GF-D8 (cell line): ENCODE measurements at regions not wholly inside any gene's neighbourhood (a gene's known extent, or its start where the extent isn't known, plus 50 kb on each side); places are given as distances from the start of the nearest gene placed in this dataset.
"Not testable (repeated sequence)": the region's sequence is repeated elsewhere in the genome, so short reads cannot be mapped to it uniquely, and the experiment has no call there.

Experiments used
- DNase-seq: peaks from one replicate; lab custom pipeline; 2025; lab: John Stamatoyannopoulos, UW

DNA sequence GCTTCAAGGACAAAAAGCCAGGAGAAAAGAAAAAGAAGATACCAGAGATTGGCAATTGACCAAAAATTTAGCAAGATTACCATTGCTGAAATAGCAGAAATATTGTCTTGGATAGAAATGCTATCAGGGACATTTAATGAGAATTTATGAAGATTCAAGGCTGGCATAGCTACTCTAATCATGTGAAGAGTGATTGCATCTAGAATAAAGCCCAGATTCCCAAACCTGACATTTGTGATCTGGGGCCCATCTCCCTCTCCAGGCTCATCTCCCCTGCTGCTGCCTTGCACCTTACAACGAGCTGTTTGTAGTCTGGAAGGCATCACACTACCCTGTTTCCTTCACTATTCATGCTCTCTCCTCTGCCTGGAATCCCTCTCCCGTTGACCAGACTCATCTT lies 114.5 kb downstream of the C9orf152 start:
- no peak for DNase-seq

DNA sequence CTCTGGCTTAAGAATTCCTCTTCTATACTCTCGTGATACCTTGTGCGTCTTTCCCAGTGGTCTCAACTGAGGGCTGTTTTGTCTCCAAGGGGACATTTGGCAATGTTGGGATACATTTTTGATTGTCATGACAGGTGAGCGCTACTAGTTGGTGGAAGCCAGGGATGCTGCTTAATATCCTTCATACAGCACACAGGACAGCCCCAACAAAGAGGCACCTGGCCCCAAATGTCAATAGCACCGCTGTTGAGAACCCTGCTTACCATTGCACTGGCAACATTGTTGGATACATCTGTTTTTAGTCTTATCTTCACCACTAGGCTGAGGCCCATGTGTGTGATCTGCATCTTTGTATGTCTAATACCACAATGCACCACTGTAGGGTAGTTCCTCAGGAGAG lies 114.1 kb downstream of the C9orf152 start:
- DNase-seq: no peak

DNA sequence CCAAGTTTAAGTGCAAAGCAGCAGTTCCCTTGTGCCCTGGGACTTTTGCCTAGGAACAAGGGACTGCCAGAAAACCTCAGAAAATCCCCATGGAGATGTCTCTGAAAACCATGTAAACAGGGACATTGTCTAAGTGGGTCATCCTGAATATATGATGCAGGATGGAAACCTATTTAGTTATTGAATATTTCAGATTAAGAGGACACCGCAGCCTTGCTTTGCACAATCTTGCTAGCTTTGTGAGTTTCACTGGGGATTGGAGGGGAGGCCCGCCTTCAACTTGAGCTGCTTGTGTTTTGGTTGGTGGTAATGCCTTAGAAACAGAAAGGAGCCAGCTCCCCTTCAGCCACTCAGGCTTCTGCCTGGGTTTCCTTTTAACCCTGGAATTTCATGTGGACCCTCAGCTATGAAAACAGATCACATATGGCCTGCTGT lies 112.8 kb downstream of the C9orf152 start:
- no peak for DNase-seq

DNA sequence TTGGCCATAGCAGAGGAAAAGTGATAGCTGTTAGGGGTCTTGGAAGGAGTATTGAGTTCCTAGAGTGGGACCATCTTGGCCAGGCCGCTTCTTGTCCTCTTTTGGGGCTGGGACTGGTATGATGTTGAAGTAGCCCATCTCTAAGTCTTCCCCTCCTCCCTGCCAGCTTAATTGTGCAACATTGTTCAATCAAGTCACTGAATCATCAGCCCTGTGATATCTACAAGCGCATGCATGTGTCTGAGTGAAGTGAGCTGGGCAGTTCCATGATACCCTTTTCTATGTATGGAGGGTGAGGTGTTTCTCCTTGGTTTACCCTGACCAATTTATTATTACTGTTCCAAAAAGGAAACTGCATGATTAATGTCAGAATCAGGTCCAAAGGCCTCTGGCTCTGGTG lies 112.2 kb downstream of the C9orf152 start:
- no peak for DNase-seq

DNA sequence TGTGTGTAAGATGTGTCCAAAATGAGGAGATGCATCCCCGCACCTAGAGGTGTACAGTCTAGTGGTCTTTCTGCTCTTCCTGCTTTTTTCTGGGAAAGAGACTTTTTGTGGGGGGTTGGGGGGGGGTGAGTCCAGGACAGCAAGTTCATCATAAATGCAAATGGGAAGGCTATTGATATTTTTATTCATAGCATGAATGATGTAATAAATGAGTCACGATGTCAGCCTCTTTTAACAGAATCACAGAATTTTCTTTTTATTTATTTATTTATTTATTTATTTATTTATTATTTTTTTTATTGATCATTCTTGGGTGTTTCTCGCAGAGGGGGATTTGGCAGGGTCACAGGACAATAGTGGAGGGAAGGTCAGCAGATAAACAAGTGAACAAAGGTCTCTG lies 111.3 kb downstream of the C9orf152 start:
- DNase-seq: not testable (repeated sequence)

DNA sequence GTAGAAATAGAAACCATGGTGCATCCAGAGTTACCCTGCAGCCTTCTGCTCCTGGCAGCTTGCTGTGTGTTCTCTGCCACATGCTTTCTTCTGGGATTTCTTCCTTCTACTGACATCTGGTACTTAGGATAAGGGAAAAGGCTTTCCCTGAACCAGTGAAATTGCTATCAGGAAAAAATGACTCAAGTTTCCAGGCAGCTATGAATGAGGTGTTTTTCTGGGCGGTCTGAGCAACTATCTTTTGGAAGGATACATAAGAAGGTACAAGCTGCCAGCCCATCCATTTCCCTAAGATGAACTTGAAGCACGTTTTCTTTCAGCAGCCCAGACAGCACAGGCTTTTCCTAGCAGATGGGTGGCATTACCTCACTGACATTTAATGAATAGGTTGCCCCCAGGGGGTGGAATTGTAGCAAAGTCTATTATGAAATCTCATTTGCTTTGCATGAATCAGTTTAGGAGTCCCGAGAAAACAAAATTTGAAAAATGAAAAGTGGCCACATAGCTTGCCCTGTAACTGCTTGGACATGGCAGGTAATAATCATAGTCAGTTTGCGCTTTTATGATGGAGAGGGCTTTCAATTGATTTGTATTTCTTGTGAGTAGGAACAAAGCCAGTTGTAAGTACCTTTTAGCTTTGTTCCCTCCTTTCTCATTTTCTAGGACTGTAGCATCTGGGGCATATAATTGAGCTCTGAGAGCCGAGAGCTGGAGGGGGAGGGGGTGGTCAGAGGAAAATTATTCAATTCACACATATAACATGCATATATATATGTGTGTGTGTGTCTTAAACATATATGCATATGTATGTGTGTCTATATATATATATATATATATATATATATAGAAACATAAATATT lies 108.5 kb downstream of the C9orf152 start:
- no peak for DNase-seq

DNA sequence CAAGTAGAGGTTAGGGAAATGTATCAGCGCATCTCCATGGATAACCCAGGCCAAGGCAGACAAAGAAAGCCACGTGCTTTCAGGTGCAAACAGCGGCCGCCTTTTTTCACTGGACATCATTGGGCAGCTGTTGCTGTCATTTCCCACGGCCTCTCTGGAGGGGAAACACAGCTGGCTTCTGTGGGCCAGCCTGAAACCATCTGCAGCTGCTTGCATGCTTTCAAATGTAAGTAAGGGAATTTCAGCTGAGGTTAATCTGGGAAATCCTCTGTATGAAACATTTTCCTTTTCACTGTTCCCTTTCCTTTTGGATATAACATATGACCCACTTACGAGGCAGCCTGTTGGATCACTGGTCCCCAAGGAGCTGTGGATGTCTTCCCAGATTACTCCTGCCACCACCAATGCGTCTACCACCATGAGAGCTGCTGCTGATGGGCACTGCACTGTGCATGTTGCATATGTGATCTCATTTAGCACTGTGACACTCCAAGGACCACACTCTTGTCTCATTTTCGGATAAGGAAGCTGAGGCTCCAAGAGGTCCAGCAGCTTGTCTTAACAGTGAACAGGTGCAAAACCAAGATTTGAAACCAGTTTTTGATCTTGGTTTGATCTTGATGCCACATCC lies 106.3 kb downstream of the C9orf152 start:
- no peak for DNase-seq

DNA sequence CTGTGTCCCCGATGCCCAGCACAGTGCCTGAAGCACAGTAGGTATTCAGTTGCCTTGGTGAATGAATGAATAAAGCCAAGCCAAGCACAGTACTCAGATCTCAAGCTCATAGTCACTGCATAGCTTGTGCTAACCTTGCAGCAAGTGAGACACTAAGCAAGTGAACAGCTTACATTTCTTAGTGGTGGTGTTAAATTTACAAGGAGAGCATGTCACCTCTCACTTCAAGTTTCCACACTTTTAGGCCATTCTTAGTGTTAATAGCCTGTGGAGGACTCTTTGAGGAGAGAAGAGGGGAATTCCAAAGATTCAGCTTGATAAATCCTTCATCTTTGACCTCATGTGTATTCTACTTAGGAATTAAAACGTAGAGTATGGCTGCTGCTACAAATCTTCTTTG lies 104.7 kb downstream of the C9orf152 start:
- DNase-seq: no peak

DNA sequence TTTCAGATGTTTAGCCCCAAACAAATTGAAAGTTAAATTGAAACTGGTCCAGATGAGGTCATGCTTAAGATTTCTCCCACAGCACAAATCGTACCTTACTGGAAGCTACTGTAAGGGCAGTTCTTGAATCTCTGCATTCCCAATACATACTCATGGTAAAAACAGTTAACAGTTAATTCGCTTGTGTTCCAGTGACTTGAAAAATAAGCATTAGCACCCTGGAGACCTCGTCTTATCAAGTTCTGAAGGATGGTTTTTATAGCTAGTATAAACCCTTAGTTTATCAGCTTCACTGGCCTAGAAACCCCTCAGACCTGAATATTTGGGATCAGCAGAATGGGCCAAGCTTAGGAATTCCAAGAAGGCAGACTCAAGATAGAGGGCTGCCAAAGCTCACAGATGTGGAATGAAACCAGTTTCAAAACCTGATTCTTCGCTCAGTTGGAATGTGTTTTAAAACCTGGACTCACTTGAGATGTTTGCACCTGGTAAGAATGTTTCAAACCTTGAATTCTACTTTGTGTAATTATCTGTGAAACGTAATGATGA lies 103.6 kb downstream of the C9orf152 start:
- DNase-seq: no peak

DNA sequence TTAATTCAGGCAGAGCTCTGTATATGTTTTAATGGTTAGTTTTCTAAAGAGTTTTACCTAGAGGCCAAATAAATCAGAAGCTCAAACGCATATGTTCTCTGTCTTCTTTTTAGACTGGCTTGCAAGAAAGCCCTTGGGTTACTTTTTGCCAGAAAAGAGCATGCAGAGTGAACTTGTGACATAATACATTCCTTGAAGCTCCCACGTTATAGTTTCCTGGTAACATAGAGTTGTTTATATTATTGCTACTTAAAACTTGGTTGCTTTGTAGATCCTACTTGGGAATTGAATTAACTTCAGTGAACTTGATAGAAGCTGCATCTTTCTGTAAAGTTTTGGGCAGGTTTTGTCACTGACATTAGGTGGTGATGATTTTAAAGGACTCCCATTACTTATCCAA lies 102.9 kb downstream of the C9orf152 start:
- DNase-seq: no peak

DNA sequence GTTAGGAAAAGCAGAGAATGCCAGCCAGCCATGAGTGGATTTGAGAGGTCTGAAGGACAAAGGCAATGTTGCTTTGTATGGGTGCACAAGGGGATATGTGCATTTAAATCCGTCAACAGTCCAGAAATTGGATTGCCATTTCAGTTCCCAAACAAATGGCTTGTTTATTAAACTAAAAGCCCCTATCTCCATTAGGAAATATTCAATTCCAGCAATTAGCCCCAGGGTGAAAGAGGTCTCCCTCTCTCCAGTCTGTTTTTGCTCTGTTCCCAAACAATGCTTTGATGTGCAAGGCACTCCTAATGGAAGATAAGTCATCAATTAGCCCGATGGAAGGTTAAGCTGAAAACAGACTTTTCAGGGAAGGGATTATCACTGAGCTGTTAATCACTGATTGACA lies 101.3 kb downstream of the C9orf152 start:
- DNase-seq: no peak

DNA sequence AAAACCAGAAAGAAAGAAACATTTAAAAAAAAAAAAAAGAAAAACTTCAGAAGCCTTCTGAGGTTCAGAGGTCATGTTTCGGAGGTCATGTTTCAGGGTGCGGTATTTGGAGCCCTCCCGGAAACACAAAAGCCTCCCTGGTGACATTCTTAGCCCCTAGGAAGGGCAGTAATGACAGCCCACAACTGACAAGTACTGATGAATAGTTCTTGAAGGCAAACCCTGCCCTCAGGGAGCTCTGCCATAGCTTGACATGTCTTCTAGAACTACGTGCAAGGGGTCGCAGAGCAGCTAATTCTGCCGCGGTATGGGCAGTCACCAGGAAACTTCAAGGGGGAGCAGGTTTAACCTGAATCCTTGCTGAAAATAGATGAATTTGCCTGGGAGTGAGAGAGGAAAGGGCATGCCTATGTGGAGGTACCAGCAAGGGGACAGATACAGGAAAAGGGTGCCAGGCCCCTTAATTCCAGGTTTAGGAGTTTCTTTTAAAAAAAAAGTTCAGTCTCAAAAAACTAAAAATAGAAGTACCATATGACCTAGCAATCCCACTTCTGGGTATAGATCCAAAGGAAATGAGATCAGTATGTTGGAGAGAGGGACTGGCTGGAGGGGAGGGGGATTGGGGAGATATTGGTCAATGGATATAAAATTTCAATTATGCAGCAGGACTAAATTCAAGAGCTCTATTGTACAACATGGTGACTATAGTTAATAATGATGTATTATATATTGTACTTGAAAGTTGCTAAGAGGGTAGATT lies 98.4 kb downstream of the C9orf152 start:
- DNase-seq: no peak

DNA sequence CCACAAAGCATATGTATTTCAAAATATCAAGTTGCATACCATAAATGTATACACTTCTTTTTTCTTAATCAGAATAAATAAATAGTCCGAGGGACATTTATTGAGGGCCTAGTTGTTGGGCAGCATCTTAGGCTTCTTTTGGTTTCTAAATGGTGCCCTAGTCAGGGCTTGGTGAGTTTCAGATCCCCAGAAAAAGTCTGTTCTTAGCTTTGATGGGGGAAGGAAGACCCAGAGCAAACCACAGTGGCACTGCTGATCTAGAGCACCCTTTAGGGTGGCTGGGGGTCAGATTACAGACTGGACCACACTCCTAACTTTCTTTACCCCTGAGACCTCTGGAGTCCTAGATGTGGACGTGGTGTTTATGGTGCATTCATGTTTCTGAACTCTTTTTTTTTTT lies 97.8 kb downstream of the C9orf152 start:
- no peak for DNase-seq

DNA sequence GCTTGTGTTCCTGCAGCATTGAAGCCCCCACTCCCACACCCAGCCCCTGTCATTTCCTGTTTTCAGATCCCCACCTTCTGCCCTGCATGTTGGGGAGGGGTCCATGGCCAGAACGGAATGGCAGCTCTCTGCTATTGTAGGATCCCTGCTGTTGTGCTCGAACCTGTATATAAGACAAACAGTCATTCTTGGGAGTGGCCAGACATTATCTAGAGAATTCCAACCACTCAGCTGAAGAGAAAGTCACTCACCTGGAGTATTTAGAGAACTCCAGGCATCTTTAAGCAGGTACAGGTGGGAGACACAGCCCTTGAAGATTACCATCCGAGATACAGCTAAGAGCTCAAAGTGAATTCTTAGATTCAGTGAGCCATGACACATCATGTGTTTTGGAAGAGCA lies 96.1 kb downstream of the C9orf152 start:
- no peak for DNase-seq

DNA sequence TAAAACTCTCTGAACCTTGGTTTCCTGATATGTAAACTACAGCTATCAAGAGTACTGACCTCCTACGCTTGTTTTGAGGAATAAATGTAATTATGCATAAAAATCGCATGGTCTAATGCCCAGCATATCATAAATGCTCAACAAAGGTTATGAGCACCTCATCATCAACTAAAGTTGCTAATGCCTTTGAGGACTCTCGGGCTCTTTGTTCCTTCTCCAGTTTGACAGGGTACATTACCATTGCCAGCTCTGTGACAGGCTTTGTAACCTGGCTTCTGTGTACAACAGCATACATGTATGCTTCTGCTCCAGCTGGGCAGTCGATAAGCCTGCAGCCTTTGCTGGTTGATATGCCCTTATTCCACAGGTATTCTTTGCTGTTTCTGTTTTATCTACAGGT lies 95.2 kb downstream of the C9orf152 start:
- no peak for DNase-seq

DNA sequence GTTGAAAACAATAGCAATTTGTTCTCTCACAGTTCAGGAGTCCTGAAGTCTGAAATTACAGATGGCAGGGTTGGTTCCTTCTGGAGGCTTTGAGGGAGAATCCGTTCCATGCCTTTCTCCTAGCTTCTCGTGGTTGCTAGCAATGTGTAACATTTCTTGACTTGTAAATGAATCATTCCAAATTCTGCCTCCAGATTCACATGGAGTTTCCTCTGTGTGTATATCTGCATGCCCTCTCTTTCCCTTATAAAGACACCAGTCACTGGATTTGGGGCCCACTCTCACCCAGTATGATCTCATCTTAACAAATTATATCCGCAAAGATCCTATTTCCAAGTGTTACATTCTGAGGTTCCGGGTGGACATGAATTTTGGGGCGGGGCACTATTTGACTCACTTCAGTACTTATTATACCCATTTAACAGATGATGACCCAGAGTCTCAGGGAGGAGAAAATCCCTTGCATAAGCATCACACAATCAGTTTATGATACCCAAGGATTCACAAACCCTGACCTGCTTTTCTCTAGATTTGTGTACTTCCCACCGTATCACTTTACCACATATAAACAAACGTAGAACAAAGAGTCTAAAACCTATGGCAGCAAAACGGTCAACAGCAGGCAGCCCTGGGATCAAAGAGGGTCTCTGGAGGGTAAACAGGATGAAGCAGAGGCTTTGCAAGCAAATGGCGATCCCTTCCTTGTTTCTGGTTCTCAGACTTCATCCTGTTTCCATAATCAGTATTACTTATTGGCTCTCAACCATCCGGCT lies 93.7 kb downstream of the C9orf152 start:
- no peak for DNase-seq

DNA sequence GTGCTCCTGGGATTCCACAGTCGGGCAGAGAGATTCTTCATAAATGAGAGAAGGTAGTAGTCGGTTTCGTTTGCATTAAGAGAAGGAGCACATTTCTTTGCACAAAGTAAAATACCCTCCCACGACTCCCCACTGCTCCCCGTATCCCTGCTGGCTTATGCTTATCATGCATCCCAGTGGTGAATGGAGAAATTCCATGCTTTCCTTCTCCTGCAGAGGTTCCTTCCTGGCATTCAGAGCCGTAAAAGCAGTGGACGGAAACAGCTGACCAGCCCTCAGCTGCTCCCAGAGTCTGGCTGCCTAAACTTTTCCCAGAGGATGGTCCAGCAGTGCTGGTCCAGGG lies 93.1 kb downstream of the C9orf152 start:
- DNase-seq: no peak

DNA sequence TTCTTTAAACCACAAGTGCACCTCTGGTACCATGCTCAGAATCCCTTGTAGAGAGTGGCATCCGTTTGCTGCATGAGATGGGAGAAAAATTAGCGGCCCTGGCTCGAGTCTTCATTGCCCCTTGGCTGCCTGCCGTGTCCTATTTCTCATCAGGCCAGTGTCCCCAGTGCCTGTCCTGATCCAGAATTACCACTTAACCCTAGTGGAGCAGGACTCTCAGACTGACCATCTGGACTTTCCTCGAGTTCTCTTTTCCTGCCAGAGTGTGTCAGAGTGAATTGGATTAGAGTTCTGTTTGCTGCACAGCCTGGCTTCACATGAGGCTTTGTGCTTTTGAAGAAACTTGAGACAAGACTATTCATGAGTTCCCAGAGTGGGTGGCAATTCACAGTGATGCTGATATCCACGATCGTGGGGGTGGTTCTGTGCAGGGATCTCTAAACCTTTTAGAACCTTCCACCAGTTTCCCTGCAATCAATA lies 92.6 kb downstream of the C9orf152 start:
- no peak for DNase-seq

DNA sequence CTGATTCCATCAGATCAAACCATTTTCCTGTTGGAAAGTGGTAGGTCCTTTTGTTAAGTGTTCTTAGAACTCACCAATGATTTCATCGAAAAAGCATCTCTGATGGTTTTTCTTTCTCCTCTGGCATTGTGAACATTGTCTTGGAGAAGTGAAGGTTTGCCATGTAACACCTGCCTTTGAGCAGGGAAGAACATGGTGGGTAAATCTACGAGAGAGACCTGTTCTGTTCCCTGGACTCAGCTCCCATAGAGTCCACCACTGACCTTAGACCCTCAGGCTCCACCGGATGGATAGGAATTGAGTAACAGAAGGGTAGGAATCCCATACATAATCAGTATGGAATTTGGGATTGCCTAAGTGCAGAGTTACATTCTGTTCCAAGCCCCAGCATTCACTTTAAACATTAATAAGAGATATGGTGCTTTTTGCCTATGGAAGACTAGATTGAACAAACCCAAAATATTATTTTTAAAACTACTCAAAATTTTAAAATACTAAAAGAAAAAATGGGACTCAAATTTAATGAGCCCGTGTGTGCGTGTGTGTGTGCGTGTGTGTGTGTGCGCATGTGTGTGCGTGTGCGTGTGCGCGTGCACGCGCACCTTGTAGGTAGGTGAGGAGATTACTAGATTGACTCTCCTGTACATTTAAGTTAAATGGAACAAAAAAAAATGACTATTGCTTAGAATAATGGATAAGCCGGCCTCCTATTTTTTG lies 92.0 kb downstream of the C9orf152 start:
- DNase-seq: no peak

DNA sequence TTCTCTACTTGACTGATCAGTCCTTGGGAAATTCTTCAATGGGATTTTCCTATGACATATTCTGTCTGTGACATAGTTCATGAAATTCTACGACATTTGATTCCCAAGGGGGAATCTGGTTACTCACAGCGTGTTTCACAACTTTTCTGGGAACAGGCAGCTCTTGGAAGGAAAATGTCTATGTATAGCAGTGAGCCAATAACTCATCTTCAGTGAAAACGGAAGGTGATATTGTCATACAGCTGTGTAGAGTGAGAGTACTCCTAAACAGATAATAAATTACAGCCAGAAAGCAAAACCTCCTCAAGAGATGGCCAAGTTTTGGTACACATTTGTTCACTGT lies 91.4 kb downstream of the C9orf152 start:
- peak; percentile 29 for DNase-seq

DNA sequence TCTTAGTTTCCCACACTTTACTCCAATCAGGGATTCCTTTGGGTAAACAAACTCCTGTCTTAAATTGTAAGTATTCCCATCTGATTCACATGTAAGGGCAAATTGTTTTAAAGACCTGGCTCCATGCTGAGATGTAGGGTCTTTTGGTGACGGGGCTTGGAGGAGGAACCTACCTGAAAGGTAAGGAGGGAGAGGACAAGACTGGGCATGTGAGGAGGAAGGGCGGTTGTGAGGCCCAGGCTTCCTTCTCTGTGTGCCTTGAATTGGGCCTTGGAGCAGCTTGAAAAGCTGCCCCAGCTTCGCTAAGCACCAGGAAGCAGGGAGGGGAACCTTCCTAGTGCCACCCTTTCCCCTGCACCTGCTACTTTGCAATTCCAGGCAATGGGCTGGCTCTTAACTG lies 86.8 kb downstream of the C9orf152 start:
- DNase-seq: no peak
